GM21723 (cell line): ENCODE measurements at regions not wholly inside any gene's neighbourhood (a gene's known extent, or its start where the extent isn't known, plus 50 kb on each side); places are given as distances from the start of the nearest gene placed in this dataset.

Experiments used
- ATAC-seq: cut with Tn5 transposase; IDR thresholded peaks from one replicate; pipeline ENCODE4 v1.9.1; 2021; ENCODE audit warnings: mild to moderate bottlenecking, moderate library complexity; ENCODE audit not compliant: unreplicated experiment

- no peak for ATAC-seq
Measured at GRCh38 chr2:41735476-41735875, 312.3 kb upstream of the PKDCC start.

DNA sequence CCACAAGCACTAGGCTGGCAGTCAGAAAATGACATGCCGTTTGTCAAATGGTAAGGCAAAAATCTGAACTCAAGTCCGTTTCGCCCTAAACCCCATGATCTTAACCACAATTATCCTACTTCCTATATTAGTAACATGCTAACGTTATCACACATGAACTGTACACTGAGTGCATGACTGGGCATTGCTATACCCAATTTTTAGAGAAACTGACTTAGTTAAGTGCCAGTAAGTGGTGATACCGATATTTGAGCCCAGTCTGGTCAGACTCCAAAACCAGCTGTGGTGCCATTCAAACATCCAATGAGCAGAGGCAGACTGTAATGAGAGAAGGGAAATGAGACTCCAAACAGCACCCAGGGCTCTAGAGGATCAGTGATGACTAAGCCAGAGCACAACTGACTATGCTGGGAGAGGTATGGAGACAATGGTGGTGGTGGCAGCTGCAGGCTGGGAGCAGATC, 311.7 kb upstream of the PKDCC start:
- peak; percentile 94 for ATAC-seq

DNA sequence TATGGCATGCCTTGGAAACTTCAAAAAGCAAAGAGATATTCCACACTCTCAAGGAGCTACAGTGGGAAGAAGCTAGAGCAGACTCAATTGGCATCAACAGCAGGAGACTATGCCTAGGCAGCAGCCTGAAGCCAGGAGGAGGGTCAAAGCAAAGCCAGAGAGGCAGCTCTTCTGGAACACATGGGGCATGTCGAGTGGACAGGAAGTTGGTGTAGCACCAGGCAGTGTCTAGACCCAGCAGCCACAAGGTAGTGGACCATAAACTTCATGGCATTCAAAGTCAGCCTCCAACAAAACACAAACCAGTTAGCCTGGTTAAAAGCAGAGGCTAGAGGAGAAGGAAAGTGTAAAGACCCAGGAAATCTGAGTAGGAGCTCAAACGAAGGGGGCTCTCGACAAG, 311.2 kb upstream of the PKDCC start:
- ATAC-seq = peak; percentile 37

GRCh38 chr2:41737888-41738287, 309.9 kb upstream of the PKDCC start:
- ATAC-seq = no peak

DNA sequence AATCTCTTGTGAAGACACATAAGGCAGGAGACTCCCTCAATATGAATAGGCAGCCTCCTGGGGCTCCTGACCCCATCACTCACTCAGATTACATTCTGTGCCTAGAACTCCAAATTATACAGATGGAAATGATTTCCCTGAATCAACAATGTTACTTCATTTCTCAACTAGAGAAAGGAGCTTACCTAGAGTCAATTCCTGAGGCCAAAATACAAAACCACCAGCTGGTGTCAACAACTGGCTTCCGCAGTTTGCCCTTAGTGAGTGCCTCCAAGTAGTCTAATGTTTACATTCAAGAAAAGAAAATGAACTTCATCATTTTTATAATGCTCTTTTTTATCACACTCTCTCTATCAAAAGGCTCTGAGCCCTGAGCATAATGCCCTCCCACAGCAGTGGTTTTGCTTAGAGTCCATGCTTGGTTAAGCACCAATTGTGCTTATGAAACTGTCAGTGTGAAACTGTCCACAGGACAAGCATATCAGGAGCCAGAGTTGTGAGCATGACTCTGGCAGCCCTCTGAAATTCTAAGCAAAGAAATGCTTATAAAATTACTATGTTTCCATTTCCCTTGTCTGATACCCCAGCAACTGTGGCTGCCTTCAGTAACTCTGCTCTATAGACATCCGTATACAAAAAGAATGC, 305.7 kb upstream of the PKDCC start:
- ATAC-seq = peak; percentile 100

GRCh38 chr2:41743324-41743723, 304.5 kb upstream of the PKDCC start:
- ATAC-seq = no peak

DNA sequence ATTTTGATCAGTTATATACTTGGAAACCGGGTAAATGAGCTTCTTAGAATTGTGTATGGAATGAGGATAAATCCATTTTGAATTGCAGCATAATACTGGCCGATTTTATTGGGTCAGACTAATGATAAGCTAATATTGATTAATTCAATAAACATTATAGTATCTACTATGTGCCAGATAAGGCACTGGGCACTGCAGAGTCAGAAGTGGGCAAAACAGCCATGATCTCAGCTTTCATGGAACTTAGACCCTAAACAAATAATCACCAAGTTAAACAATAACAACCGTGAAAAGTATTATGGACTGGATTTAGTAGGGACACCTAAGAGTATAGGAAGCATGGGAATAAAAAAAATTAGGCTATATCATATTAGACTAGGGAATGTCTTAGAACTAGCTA, 297.0 kb upstream of the PKDCC start:
- no peak for ATAC-seq

GRCh38 chr2:41759880-41760279, 287.9 kb upstream of the PKDCC start:
- ATAC-seq = no peak

- ATAC-seq = no peak
Measured at GRCh38 chr2:41763141-41763540, 284.7 kb upstream of the PKDCC start.

GRCh38 chr2:41764131-41764530, 283.7 kb upstream of the PKDCC start:
- no peak for ATAC-seq

DNA sequence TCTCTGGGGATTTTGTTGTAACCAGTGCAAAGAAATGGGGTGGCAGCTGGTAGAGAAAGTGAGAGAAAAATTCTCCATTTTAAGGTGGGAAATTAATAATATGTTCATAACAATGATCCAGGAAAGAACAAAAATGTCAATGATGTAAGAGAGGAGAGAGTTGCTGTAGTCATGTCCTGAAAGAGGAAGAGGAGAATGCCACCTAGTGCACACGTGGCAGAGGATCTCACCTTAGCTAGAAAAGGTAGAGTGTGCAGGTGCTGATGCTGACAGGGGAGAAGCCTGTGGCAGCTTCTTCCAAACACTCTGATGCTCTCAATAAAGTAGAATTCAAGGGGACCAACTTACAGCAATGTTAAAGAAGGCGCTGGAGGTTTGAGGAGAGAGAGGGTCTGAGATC, 282.9 kb upstream of the PKDCC start:
- no peak for ATAC-seq

DNA sequence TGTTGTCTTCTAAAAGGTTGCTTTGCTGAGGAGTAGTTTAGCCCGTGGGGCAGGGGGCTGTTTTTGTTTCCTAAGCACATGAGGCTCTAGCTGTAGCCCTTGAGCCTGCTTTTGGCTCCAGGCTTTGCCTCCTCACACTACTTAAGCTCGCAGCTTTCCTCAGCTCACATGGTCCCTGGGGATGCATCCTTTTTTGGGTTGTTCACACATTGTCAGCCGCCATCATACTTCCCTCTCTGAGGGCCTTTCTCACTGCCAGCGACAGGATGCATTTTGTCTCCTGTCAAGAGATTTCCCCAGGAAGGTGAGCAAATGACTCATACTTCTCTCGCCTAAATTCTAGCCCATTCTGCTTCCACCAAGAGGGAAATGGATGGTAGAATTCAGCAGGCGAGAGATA, 279.5 kb upstream of the PKDCC start:
- ATAC-seq = no peak

- no peak for ATAC-seq
Measured at GRCh38 chr2:41771710-41772109, 276.1 kb upstream of the PKDCC start.

DNA sequence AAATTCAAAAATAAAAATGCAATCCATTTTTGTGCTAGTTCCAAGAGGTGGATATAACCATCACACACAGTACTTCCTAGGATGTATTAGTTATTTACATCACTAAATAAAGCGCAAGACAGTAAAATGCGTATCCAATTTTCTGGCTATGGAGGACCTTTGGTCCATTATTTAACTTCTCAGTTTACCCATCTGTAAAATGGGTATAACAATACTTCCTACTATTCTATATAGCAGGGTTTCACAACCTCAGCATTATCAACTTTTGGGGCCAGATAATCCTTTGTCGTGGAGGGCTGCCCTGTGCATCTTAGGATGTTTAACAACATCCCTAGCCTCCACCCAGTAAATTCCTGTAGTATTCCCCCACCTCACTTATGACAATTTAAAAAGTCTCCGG, 275.1 kb upstream of the PKDCC start:
- ATAC-seq = no peak

GRCh38 chr2:41774011-41774605, 273.7 kb upstream of the PKDCC start:
- no peak for ATAC-seq

GRCh38 chr2:41775366-41776025, 272.3 kb upstream of the PKDCC start:
- ATAC-seq = no peak

- no peak for ATAC-seq
Measured at GRCh38 chr2:41779888-41780287, 267.9 kb upstream of the PKDCC start.

- ATAC-seq = peak; percentile 69
Measured at GRCh38 chr2:41782306-41783158, 265.3 kb upstream of the PKDCC start.

DNA sequence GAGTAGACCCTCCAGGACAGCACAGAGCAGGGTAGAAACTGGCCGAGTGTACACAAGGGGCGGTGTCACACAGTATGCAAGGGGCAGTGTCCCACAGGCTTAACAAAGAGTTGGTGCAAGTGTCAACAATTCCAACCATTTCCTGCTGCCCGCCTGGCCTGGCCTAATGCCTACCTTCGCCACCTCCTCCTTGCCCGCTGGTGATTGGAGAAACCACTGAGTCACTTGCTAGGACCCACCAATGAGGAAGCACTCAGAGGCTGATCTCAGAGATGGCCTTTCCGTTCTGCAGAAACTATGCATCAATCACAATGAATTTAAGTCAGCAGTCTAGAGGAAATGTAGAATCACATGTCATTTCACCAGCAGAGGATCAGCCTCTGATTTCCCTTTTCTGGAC, 263.3 kb upstream of the PKDCC start:
- no peak for ATAC-seq

- ATAC-seq = no peak
Measured at GRCh38 chr2:41785251-41786022, 262.4 kb upstream of the PKDCC start.

GRCh38 chr2:41791523-41791922, 256.3 kb upstream of the PKDCC start:
- no peak for ATAC-seq
